ENCODE measurements at regions not wholly inside any gene's neighbourhood (a gene's known extent, or its start where the extent isn't known, plus 50 kb on each side); places are given as distances from the start of the nearest gene placed in this dataset.

- no peak for DNase-seq (ENCODE audit: low read depth in 2 of 2)
Observed at GRCh38 chr10:43903451-43903850, 254.8 kb upstream of the ZNF32 start.

- no peak for DNase-seq (ENCODE audit: low read depth in 2 of 2)
Observed at GRCh38 chr10:43902842-43903241, 254.2 kb upstream of the ZNF32 start.

- no peak for DNase-seq (ENCODE audit: low read depth in 2 of 2)
Observed at GRCh38 chr10:43901744-43902504, 253.2 kb upstream of the ZNF32 start.

- no peak for DNase-seq (ENCODE audit: low read depth in 2 of 2)
Observed at GRCh38 chr10:43901302-43901701, 252.6 kb upstream of the ZNF32 start.

- no peak for DNase-seq (ENCODE audit: low read depth in 2 of 2)
Observed at GRCh38 chr10:43900571-43900970, 251.9 kb upstream of the ZNF32 start.

- no peak for DNase-seq (ENCODE audit: low read depth in 2 of 2)
Observed at GRCh38 chr10:43899224-43899959, 250.7 kb upstream of the ZNF32 start.

GRCh38 chr10:43898592-43898991, 249.9 kb upstream of the ZNF32 start:
- no peak for DNase-seq (ENCODE audit: low read depth in 2 of 2)

GRCh38 chr10:43897765-43898419, 249.2 kb upstream of the ZNF32 start:
- no peak for DNase-seq (ENCODE audit: low read depth in 2 of 2)

- no peak for DNase-seq (ENCODE audit: low read depth in 2 of 2)
Observed at GRCh38 chr10:43892062-43892770, 243.5 kb upstream of the ZNF32 start.

- DNase-seq (ENCODE audit: low read depth in 2 of 2): no peak
Observed at GRCh38 chr10:43891241-43891640, 242.6 kb upstream of the ZNF32 start.

GRCh38 chr10:43890124-43890523, 241.4 kb upstream of the ZNF32 start:
- no peak for DNase-seq (ENCODE audit: low read depth in 2 of 2)

GRCh38 chr10:43888586-43888985, 239.9 kb upstream of the ZNF32 start:
- no peak for DNase-seq (ENCODE audit: low read depth in 2 of 2)

- DNase-seq (ENCODE audit: low read depth in 2 of 2): no peak
Observed at GRCh38 chr10:43885842-43886241, 237.2 kb upstream of the ZNF32 start.

- no peak for DNase-seq (ENCODE audit: low read depth in 2 of 2)
Observed at GRCh38 chr10:43885252-43885651, 236.6 kb upstream of the ZNF32 start.

GRCh38 chr10:43884501-43885105, 235.9 kb upstream of the ZNF32 start:
- DNase-seq (ENCODE audit: low read depth in 2 of 2): no peak

GRCh38 chr10:43882711-43883110, 234.0 kb upstream of the ZNF32 start:
- DNase-seq (ENCODE audit: low read depth in 2 of 2): no peak

- DNase-seq (ENCODE audit: low read depth in 2 of 2): no peak
Observed at GRCh38 chr10:43881657-43882056, 233.0 kb upstream of the ZNF32 start.

- no peak for DNase-seq (ENCODE audit: low read depth in 2 of 2)
Observed at GRCh38 chr10:43880160-43880559, 231.5 kb upstream of the ZNF32 start.

GRCh38 chr10:43879742-43880141, 231.1 kb upstream of the ZNF32 start:
- DNase-seq (ENCODE audit: low read depth in 2 of 2): no peak

GRCh38 chr10:43879162-43879561, 230.5 kb upstream of the ZNF32 start:
- DNase-seq (ENCODE audit: low read depth in 2 of 2): no peak

GRCh38 chr10:43878386-43878785, 229.7 kb upstream of the ZNF32 start:
- no peak for DNase-seq (ENCODE audit: low read depth in 2 of 2)

- no peak for DNase-seq (ENCODE audit: low read depth in 2 of 2)
Observed at GRCh38 chr10:43876976-43877375, 228.3 kb upstream of the ZNF32 start.

Measured in stimulated activated CD8-positive, alpha-beta memory T cell treated with anti-CD3 and anti-CD28 coated beads, Interleukin-7, amount 100 ng/mL, for 4 hours (primary cell).